Neutrophil (primary cell): ENCODE measurements at regions not wholly inside any gene's neighbourhood (a gene's known extent, or its start where the extent isn't known, plus 50 kb on each side); places are given as distances from the start of the nearest gene placed in this dataset.

Source experiments
- H3K27ac ChIP-seq: fragments of 200-600 bp; sonication (generic); 2 replicates; pipeline ENCODE4 v1.5.1; 2016; ENCODE audit warnings: mild to moderate bottlenecking, moderate library complexity
- H3K27me3 ChIP-seq: fragments of 200-600 bp; sonication (generic); 2 replicates; pipeline ENCODE4 v1.6.0; 2016; ENCODE audit warnings: mild to moderate bottlenecking
- H3K36me3 ChIP-seq: fragments of 200-600 bp; sonication (generic); 2 replicates; pipeline ENCODE4 v1.5.1; 2017
- H3K4me1 ChIP-seq, 2 experiments: fragments of 200-600 bp in 1 of 2; sonication (generic) in 1 of 2; 1 replicate in 1 of 2; 2 replicates in 1 of 2; pipeline versions ENCODE4 v1.5.1 to v1.6.1; 2013 to 2016; ENCODE audit warnings: low read depth in 1 of 2, low read length in 1 of 2, mild to moderate bottlenecking in 1 of 2, moderate library complexity in 1 of 2; ENCODE audit not compliant: control insufficient read depth in 1 of 2, insufficient read depth in 1 of 2
- H3K4me3 ChIP-seq, 2 experiments: fragments of 200-600 bp in 1 of 2; sonication (generic) in 1 of 2; 1 replicate in 1 of 2; 2 replicates in 1 of 2; pipeline ENCODE4 v1.5.1; 2013 to 2016; ENCODE audit warnings: low read depth in 1 of 2, low read length in 1 of 2, mild to moderate bottlenecking in 1 of 2, moderate library complexity in 1 of 2
- H3K9me3 ChIP-seq: fragments of 200-600 bp; sonication (generic); 2 replicates; pipeline ENCODE4 v1.5.1; 2016
- CTCF ChIP-seq: fragments of 200-600 bp; sonication (generic); IDR thresholded peaks from 2 replicates; pipeline ENCODE4 v1.5.1; 2016; ENCODE audit warnings: antibody characterized with exemption

GRCh38 chrX:46185923-46186810 lies 359.1 kb downstream of the ZNF674 start:
- H3K27ac ChIP-seq, result no peak overlapping the region
- no peaks in the 10 kb centered on the region for H3K27me3 ChIP-seq
- H3K4me3 ChIP-seq, result no peak overlapping the region
- TF ChIP-seq CTCF, result no peak
- H3K9me3 ChIP-seq, result no peaks in the 10 kb centered on the region
- H3K4me1 ChIP-seq, result no peaks in the 10 kb centered on the region
- H3K36me3 ChIP-seq, result no peaks in the 10 kb centered on the region

- Histone ChIP-seq H3K4me1 (no peaks in the 10 kb centered on the region), H3K27me3 (no peaks in the 10 kb centered on the region), H3K4me3 (no peak overlapping the region), H3K36me3 (no peaks in the 10 kb centered on the region), H3K27ac (no peak overlapping the region), H3K9me3 (no peaks in the 10 kb centered on the region)
- TF ChIP-seq CTCF, result no peak
Measured at GRCh38 chrX:46184749-46185148, 360.5 kb downstream of the ZNF674 start.

GRCh38 chrX:46180258-46180687 lies 364.9 kb downstream of the ZNF674 start:
- Histone ChIP-seq H3K36me3 (no peaks in the 10 kb centered on the region), H3K4me3 (no peak overlapping the region), H3K27ac (no peak overlapping the region), H3K9me3 (no peaks in the 10 kb centered on the region), H3K4me1 (no peaks in the 10 kb centered on the region), H3K27me3 (no peaks in the 10 kb centered on the region)
- no peak for TF ChIP-seq CTCF

GRCh38 chrX:46179748-46180147 lies 365.5 kb downstream of the ZNF674 start:
- no peak overlapping the region for H3K4me3 ChIP-seq
- H3K27ac ChIP-seq, result no peak overlapping the region

GRCh38 chrX:46178763-46179162 lies 366.5 kb downstream of the ZNF674 start:
- Histone ChIP-seq H3K27me3 (no peaks in the 10 kb centered on the region), H3K4me3 (no peak overlapping the region), H3K27ac (no peak overlapping the region), H3K4me1 (no peaks in the 10 kb centered on the region), H3K36me3 (no peaks in the 10 kb centered on the region), H3K9me3 (no peaks in the 10 kb centered on the region)
- TF ChIP-seq CTCF, result no peak

More at GRCh38 chrX:46179748-46180147, 365.5 kb downstream of the ZNF674 start:
- Histone ChIP-seq H3K9me3 (no peaks in the 10 kb centered on the region), H3K27me3 (no peaks in the 10 kb centered on the region), H3K4me1 (no peaks in the 10 kb centered on the region), H3K36me3 (no peaks in the 10 kb centered on the region)
- no peak for TF ChIP-seq CTCF
